PC-9 (cell line): ENCODE measurements at regions not wholly inside any gene's neighbourhood (a gene's known extent, or its start where the extent isn't known, plus 50 kb on each side); places are given as distances from the start of the nearest gene placed in this dataset.

ENCODE experiments used
- BruUV-seq: library from RNA; stranded (reverse); fragments of 400-500 nt; replicated peaks from 2 replicates; lab custom pipeline; 2021; lab: Mats Ljungman, UMichigan
- CTCF ChIA-PET: fragments of 300-600 bp; sonication (Branson Sonifier 250); formaldehyde crosslinking; loops from one replicate; lab custom pipeline; 2022; ENCODE audit warnings: antibody characterized with exemption; lab: Charles Lee
- POLR2A ChIA-PET: fragments of 300-600 bp; sonication (Branson Sonifier 250); formaldehyde crosslinking; loops from one replicate; lab custom pipeline; 2022; ENCODE audit warnings: antibody characterized with exemption; ENCODE audit not compliant: unreplicated experiment; lab: Charles Lee
- DNase-seq, 2 experiments: peaks; one replicate each; pipeline versions ENCODE4 v3.0.0 to v3.0.0-alpha.2; 2015 to 2022; ENCODE audit warnings: mixed read lengths in 1 of 2
- H2AFZ ChIP-seq: fragments of 200-600 bp; sonication (generic); 2 replicates; pipeline ENCODE4 v1.8.1; 2017; ENCODE audit warnings: antibody characterized with exemption
- H3F3A ChIP-seq: fragments of 200-600 bp; sonication (generic); 2 replicates; pipeline ENCODE4 v1.8.1; 2017; ENCODE audit warnings: antibody characterized with exemption, mild to moderate bottlenecking, low read depth; ENCODE audit not compliant: insufficient read depth
- H3K27ac ChIP-seq: fragments of 200-600 bp; sonication (generic); 2 replicates; pipeline ENCODE4 v1.6.1; 2016; ENCODE audit warnings: mixed run types
- H3K27me3 ChIP-seq: fragments of 200-600 bp; sonication (generic); 2 replicates; pipeline ENCODE4 v1.6.1; 2016; ENCODE audit warnings: low read depth, mixed run types; ENCODE audit not compliant: insufficient read depth
- H3K36me3 ChIP-seq: fragments of 200-600 bp; sonication (generic); 2 replicates; pipeline ENCODE4 v1.6.1; 2016; ENCODE audit warnings: low read depth, mixed run types
- H3K4me1 ChIP-seq: fragments of 200-600 bp; sonication (generic); replicated peaks from 2 replicates; pipeline ENCODE4 v1.6.1; 2016; ENCODE audit warnings: mixed run types; ENCODE audit not compliant: insufficient read depth
- H3K4me2 ChIP-seq: fragments of 200-600 bp; sonication (generic); 2 replicates; pipeline ENCODE4 v1.6.1; 2017; ENCODE audit warnings: mixed run types
- H3K4me3 ChIP-seq: fragments of 200-600 bp; sonication (generic); 2 replicates; pipeline ENCODE4 v1.6.1; 2016; ENCODE audit warnings: mixed run types
- H3K79me2 ChIP-seq: fragments of 200-600 bp; sonication (generic); 2 replicates; pipeline ENCODE4 v1.6.1; 2017; ENCODE audit warnings: low read depth, mixed run types
- H3K9me2 ChIP-seq: fragments of 200-600 bp; sonication (generic); 2 replicates; pipeline ENCODE4 v1.8.1; 2017; ENCODE audit warnings: mild to moderate bottlenecking; ENCODE audit not compliant: insufficient read depth
- H3K9me3 ChIP-seq: fragments of 200-600 bp; sonication (generic); 2 replicates; pipeline ENCODE4 v1.8.1; 2016; ENCODE audit warnings: low read depth; ENCODE audit not compliant: insufficient read depth
- H4K20me1 ChIP-seq: fragments of 200-600 bp; sonication (generic); 2 replicates; pipeline ENCODE4 v1.8.1; 2017; ENCODE audit not compliant: insufficient read depth
- EZH2 ChIP-seq: fragments of 200-600 bp; sonication (generic); IDR thresholded peaks from 2 replicates; pipeline ENCODE4 v1.8.0; 2017; ENCODE audit warnings: antibody characterized with exemption, low read depth
- intact Hi-C: fragments of 100-400 bp; cut with micrococcal nuclease; formaldehyde crosslinking; loops from one replicate; pipeline ENCODE4 v1.10.0; 2022; ENCODE audit not compliant: unreplicated experiment
- TF ChIP-seq, protein P1 (sequence below): fragments of 200-600 bp; sonication (generic); conservative IDR thresholded peaks from 2 replicates; pipeline ENCODE4 v1.6.1; 2017; ENCODE audit warnings: mixed run types, antibody characterized with exemption, mild to moderate bottlenecking, moderate library complexity

DNA sequence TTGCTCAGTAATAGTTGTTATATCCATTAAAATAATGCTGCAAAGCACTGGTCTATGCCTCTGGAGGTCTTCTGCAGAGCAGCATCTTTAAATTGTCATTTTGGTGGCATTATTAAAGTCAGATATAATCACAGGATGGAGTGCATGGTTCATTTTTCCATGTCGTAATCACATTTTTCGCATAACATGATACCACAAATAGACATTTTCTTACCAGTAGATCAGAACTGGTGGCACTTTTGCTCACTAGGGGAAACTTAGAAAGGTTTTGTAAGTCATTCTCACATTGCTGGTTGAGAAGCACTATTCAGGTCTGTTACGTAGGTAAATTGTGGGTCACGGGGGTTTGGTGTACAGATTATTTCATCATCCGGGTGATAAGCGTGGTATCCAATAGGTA, 484.5 kb upstream of the PRKX start:
- no peak overlapping the region for H3K27ac ChIP-seq

DNA sequence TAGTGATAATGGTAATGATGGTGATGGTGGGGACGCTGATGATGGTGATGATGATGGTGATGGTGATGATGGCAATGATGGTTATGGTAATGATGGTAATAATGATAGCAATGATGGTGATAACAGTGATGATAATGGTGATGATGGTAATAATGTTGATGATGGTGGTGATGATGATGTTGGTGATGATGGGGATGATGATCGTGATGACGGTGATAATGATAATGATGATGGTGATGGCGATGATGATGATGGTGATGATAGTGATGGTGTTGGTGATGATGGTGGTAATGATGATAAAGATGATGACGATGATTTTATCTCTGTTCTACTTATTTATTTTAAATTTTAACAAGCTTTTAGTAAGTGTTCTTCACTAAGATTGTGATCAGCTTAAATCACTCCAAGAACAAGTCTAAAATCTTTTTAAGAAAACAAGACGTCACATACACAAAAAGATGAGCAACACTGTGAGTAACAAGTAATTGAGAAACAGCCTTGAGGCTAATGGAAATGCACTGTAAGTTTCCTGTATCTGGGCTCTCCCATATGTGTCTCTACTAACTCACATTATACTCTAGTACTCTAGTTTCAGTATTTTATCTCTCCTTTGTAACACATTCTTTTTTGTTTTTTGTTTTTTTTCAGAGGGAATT, 480.2 kb upstream of the PRKX start:
- no peak overlapping the region for H3K4me2 ChIP-seq
- peaks cover 10% of the 10 kb centered on the region; the same call in 1 of the 2 replicates for H3K4me1 ChIP-seq
- intact Hi-C loops = no loop called here
- no peaks in the 10 kb centered on the region for H3K9me2 ChIP-seq
- ChIA-PET CTCF (no interaction called here), POLR2A (no interaction called here)
- H3K27me3 ChIP-seq = no peaks in the 10 kb centered on the region
- H3K27ac ChIP-seq = no peak overlapping the region
- H3F3A ChIP-seq = no peaks in the 10 kb centered on the region
- no peaks in the 10 kb centered on the region; the same call in 1 of the 2 replicates for H3K9me3 ChIP-seq
- no peak for DNase-seq
- no peaks in the 10 kb centered on the region for H4K20me1 ChIP-seq
- TF ChIP-seq, protein P1, sequence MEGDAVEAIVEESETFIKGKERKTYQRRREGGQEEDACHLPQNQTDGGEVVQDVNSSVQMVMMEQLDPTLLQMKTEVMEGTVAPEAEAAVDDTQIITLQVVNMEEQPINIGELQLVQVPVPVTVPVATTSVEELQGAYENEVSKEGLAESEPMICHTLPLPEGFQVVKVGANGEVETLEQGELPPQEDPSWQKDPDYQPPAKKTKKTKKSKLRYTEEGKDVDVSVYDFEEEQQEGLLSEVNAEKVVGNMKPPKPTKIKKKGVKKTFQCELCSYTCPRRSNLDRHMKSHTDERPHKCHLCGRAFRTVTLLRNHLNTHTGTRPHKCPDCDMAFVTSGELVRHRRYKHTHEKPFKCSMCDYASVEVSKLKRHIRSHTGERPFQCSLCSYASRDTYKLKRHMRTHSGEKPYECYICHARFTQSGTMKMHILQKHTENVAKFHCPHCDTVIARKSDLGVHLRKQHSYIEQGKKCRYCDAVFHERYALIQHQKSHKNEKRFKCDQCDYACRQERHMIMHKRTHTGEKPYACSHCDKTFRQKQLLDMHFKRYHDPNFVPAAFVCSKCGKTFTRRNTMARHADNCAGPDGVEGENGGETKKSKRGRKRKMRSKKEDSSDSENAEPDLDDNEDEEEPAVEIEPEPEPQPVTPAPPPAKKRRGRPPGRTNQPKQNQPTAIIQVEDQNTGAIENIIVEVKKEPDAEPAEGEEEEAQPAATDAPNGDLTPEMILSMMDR = no peak
- no peak for TF ChIP-seq EZH2
- no TSS peak for BruUV-seq
- H3K36me3 ChIP-seq = no peaks in the 10 kb centered on the region
- no peaks in the 10 kb centered on the region for H3K79me2 ChIP-seq
- peak overlapping the region; percentile 13; the same call in 1 of the 2 replicates for H2AFZ ChIP-seq
- H3K4me3 ChIP-seq = no peak overlapping the region

More for the DNA sequence above, 484.5 kb upstream of the PRKX start:
- Histone ChIP-seq H2AFZ (no peak overlapping the region), H3K4me1 (peaks cover 10% of the 10 kb centered on the region; the same call in 1 of the 2 replicates), H3K4me2 (no peak overlapping the region), H3K9me2 (no peaks in the 10 kb centered on the region), H4K20me1 (no peaks in the 10 kb centered on the region), H3K9me3 (no peaks in the 10 kb centered on the region; the same call in 1 of the 2 replicates), H3K79me2 (no peaks in the 10 kb centered on the region), H3F3A (no peaks in the 10 kb centered on the region), H3K27me3 (no peaks in the 10 kb centered on the region), H3K36me3 (no peaks in the 10 kb centered on the region), H3K4me3 (no peak overlapping the region)
- intact Hi-C loops = no loop called here
- no TSS peak for BruUV-seq
- peak in 1 of 2 experiments; percentile 36 for DNase-seq
- TF ChIP-seq EZH2 = no peak
- TF ChIP-seq, protein P1 = no peak
- POLR2A ChIA-PET = no interaction called here
- CTCF ChIA-PET = no interaction called here

DNA sequence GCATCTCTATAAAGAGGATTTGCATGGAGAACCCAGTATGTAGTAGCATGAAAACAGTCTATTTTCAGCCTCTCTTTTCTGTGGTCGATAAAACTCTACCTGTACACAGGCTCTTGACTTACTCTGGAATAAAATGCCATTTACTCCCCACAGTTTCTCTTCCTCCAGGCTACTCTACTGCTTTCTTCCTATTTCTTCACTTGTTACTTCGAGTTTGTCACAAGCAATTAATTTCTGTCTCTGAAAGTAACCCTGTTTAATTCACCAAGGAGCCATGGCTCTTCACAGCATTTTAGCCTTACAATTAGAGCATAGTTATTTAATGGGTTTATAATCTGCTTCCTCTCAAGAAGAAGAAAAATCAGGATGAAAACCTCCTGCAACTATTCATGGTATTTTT, 472.9 kb upstream of the PRKX start:
- POLR2A ChIA-PET = no interaction called here
- H3K4me1 ChIP-seq = peaks cover 20% of the 10 kb centered on the region

More for the DNA sequence above, 472.9 kb upstream of the PRKX start:
- intact Hi-C loops = no loop called here
- CTCF ChIA-PET = no interaction called here
- no peaks in the 10 kb centered on the region for H3K36me3 ChIP-seq
- no peaks in the 10 kb centered on the region for H3K9me2 ChIP-seq
- H3K27me3 ChIP-seq = no peaks in the 10 kb centered on the region
- H3K4me3 ChIP-seq = no peak overlapping the region
- H3F3A ChIP-seq = peaks cover 16% of the 10 kb centered on the region
- no peak overlapping the region for H2AFZ ChIP-seq
- TF ChIP-seq EZH2 = no peak
- TF ChIP-seq, protein P1 = no peak
- H4K20me1 ChIP-seq = no peaks in the 10 kb centered on the region
- H3K27ac ChIP-seq = no peak overlapping the region
- no peaks in the 10 kb centered on the region for H3K79me2 ChIP-seq
- no peak for DNase-seq
- H3K4me2 ChIP-seq = no peak overlapping the region
- no TSS peak for BruUV-seq
- H3K9me3 ChIP-seq = peaks cover 14% of the 10 kb centered on the region; the same call in 1 of the 2 replicates
